Heart left ventricle (tissue), 16 donors: ENCODE measurements at regions not wholly inside any gene's neighbourhood (a gene's known extent, or its start where the extent isn't known, plus 50 kb on each side); places are given as distances from the start of the nearest gene placed in this dataset.

Source experiments
- ATAC-seq, 4 donors: fragments of 200-7000 bp; cut with Tn5 transposase; one replicate each; pipeline ENCODE4 v1.9.1; 2020 to 2022; ENCODE audit warnings: moderate library complexity in 4 of 4, mild to moderate bottlenecking in 3 of 4, moderate number of reproducible peaks in 1 of 4
- DNase-seq, 5 donors: peaks; one replicate each; pipeline ENCODE4 v3.0.0-alpha.2; 2020
- H3K27ac ChIP-seq, 12 donors: fragments of 200-600 bp; sonication (generic) in 4 of 12; one replicate each; pipeline versions ENCODE4 v1.5.0 to v1.8.0; 2016 to 2022; ENCODE audit warnings: mild to moderate bottlenecking in 2 of 12
- H3K27me3 ChIP-seq, 9 donors: fragments of 200-600 bp; sonication (generic) in 2 of 9; one replicate each; pipeline versions ENCODE4 v1.5.1 to v1.8.0; 2016 to 2022; ENCODE audit warnings: mild to moderate bottlenecking in 3 of 9
- H3K36me3 ChIP-seq, 9 donors: fragments of 200-600 bp; sonication (generic) in 2 of 9; one replicate each; pipeline versions ENCODE4 v1.5.0 to v1.8.0; 2018 to 2022; ENCODE audit warnings: mild to moderate bottlenecking in 2 of 9
- H3K4me1 ChIP-seq, 12 donors: fragments of 200-600 bp; sonication (generic) in 4 of 12; one replicate each; pipeline versions ENCODE4 v1.5.0 to v1.8.0; 2016 to 2022; ENCODE audit warnings: mild to moderate bottlenecking in 3 of 12
- H3K4me3 ChIP-seq, 12 donors: fragments of 200-600 bp; sonication (generic) in 4 of 12; one replicate each; pipeline versions ENCODE4 v1.5.0 to v1.8.0; 2017 to 2022; ENCODE audit warnings: mild to moderate bottlenecking in 9 of 12, moderate library complexity in 4 of 12
- H3K9me3 ChIP-seq, 12 donors: fragments of 200-600 bp; sonication (generic) in 4 of 12; one replicate each; pipeline versions ENCODE4 v1.5.0 to v1.8.0; 2016 to 2022; ENCODE audit warnings: mild to moderate bottlenecking in 1 of 12
- CTCF ChIP-seq, 12 donors: fragments of 200-600 bp; sonication (generic) in 4 of 12; IDR thresholded peaks; one replicate each; pipeline versions ENCODE4 v1.5.0 to v1.8.0; 2018 to 2022; ENCODE audit warnings: antibody characterized with exemption in 12 of 12, mild to moderate bottlenecking in 5 of 12
- POLR2A ChIP-seq, 2 donors: fragments of 450-650 bp; IDR thresholded peaks; one replicate each; pipeline ENCODE4 v1.6.1; 2017; ENCODE audit warnings: antibody characterized with exemption in 2 of 2, mild to moderate bottlenecking in 2 of 2, moderate library complexity in 2 of 2
- WGBS, 4 donors: extraction: QIAGEN DNeasy Blood & Tissue Kit in 2 of 4; methylation state at CpG; one replicate each; pipeline versions ENCODE4 v1.1.5 to v1.1.7; 2013 to 2018; 5-methylcytosine and 5-hydroxymethylcytosine counted together
- intact Hi-C, 10 donors: fragments of 100-400 bp; cut with DNase I; formaldehyde crosslinking; loops; one replicate each; pipeline versions ENCODE4 v1.11.1 to v1.14.2; 2022
- donor health status: ischemic (EF 13 %, LVEDD 7.1; RV severe dilation, severe dysfunction).
- donor health status: healthy with polysubstance abuse.
- donor health status: DM: no; HTN: yes; CAD: no.
- donor health status: DM: no; HTN: no; CAD: no.
- donor health status: ischemic (EF 25% LVEDD 6.9; RV normal size, moderate dysfunction).
- donor health status: ischemic (EF 25% LVEDD 5.7; RV mildly dilated, moderate dysfunction).
- donor health status: healthy.
- donor health status: DM: yes; HTN: yes; CAD: no.
- donor health status: ischemic (EF 35%, LVEDD 5.7; RV mildly dilated, moderate dysfunction).
- donor health status: nonischemic (EF 11% LVEDD 7.7; RV severe dilation, severe dysfunction).
- donor health status: DM: yes; HTN: yes; CAD: no.
- donor health status: PGD.
- donor health status: ischemic (EF 29% LVEDD 5.4; RV normal size, mild dysfunction).
- donor health status: nonischemic (EF 23%, LVEDD 6.1; RV moderate dilation, normal function).

GRCh38 chr1:112770724-112771123 is 55.6 kb upstream of the PPM1J start:
- Histone ChIP-seq H3K27ac (no peak overlapping the region), H3K4me3 (no peak overlapping the region), H3K36me3 (no peaks in the 10 kb centered on the region), H3K27me3 (peaks cover 0 to 7% (median 0%) of the 10 kb centered on the region in 9 donors), H3K4me1 (no peaks in the 10 kb centered on the region), H3K9me3 (peaks cover 0 to 2% (median 0%) of the 10 kb centered on the region in 12 donors)
- intact Hi-C loops, result no loop called here
- 27 to 59% (median 45%) methylated on average over 3 to 4 of the region's 4 CpGs for WGBS, 4 donors
- DNase-seq, result no peak
- ATAC-seq, result no peak
- TF ChIP-seq POLR2A (IDR thresholded peaks at IDR 0.05), result no peak
- TF ChIP-seq CTCF (IDR thresholded peaks at IDR 0.05), result no peak

GRCh38 chr1:112769611-112770010 is 54.5 kb upstream of the PPM1J start:
- no peak for TF ChIP-seq POLR2A (IDR thresholded peaks at IDR 0.05)
- no peak for TF ChIP-seq CTCF (IDR thresholded peaks at IDR 0.05)
- Histone ChIP-seq H3K36me3 (no peaks in the 10 kb centered on the region), H3K4me1 (no peaks in the 10 kb centered on the region), H3K4me3 (no peak overlapping the region), H3K27me3 (peaks cover 0 to 7% (median 0%) of the 10 kb centered on the region in 9 donors), H3K9me3 (peaks cover 0 to 2% (median 0%) of the 10 kb centered on the region in 12 donors), H3K27ac (no peak overlapping the region)
- intact Hi-C loops, result no loop called here
- 58 to 75% (median 61%) methylated on average over 4 of the region's 4 CpGs for WGBS, 4 donors
- DNase-seq (no peak), ATAC-seq (no peak)

- TF ChIP-seq CTCF (IDR thresholded peaks at IDR 0.05) (no peak), POLR2A (IDR thresholded peaks at IDR 0.05) (no peak)
- H3K4me3 ChIP-seq, result no peak overlapping the region
These were observed 52.5 kb upstream of the PPM1J start for GRCh38 chr1:112767646-112768045.

More at GRCh38 chr1:112767646-112768045, 52.5 kb upstream of the PPM1J start:
- H3K27me3 ChIP-seq, result peaks cover 0 to 6% (median 0%) of the 10 kb centered on the region in 9 donors
- ATAC-seq, result no peak
- 87 to 98% (median 91%) methylated on average over 3 of the region's 3 CpGs for WGBS, 4 donors
- H3K4me1 ChIP-seq, result peaks cover 0 to 4% (median 0%) of the 10 kb centered on the region in 12 donors
- no peak overlapping the region for H3K27ac ChIP-seq
- peaks cover 0 to 2% (median 0%) of the 10 kb centered on the region in 12 donors for H3K9me3 ChIP-seq
- intact Hi-C loops, result no loop called here
- no peaks in the 10 kb centered on the region for H3K36me3 ChIP-seq
- no peak for DNase-seq
